Sigmoid colon (tissue), 6 donors: ENCODE measurements at regions not wholly inside any gene's neighbourhood (a gene's known extent, or its start where the extent isn't known, plus 50 kb on each side); places are given as distances from the start of the nearest gene placed in this dataset.
"Not testable (repeated sequence)": the region's sequence is repeated elsewhere in the genome, so short reads cannot be mapped to it uniquely, and the experiment has no call there.

ENCODE experiments used
- DNase-seq: peaks from one replicate; pipeline ENCODE4 v3.0.0-alpha.2; 2019
- H3K27ac ChIP-seq, 4 donors: fragments of 200-600 bp; sonication (generic); one replicate each; pipeline ENCODE4 v1.5.1; 2016 to 2019; ENCODE audit warnings: mild to moderate bottlenecking in 1 of 4
- H3K27me3 ChIP-seq, 3 donors: fragments of 200-600 bp; sonication (generic); one replicate each; pipeline ENCODE4 v1.5.1; 2019; ENCODE audit warnings: mild to moderate bottlenecking in 1 of 3
- H3K36me3 ChIP-seq, 4 donors: fragments of 200-600 bp; sonication (generic); one replicate each; pipeline ENCODE4 v1.5.1; 2016 to 2019
- H3K4me1 ChIP-seq, 4 donors: fragments of 200-600 bp; sonication (generic); one replicate each; pipeline ENCODE4 v1.5.1; 2017 to 2019
- H3K4me3 ChIP-seq, 4 donors: fragments of 200-600 bp; sonication (generic); one replicate each; pipeline ENCODE4 v1.5.1; 2017 to 2019; ENCODE audit warnings: mild to moderate bottlenecking in 2 of 4, moderate library complexity in 1 of 4
- H3K9me3 ChIP-seq, 4 donors: fragments of 200-600 bp in 3 of 4; sonication (generic) in 3 of 4; one replicate each; pipeline versions ENCODE4 v1.5.1 to v1.6.1; 2013 to 2019
- EP300 ChIP-seq, 4 donors: sonication (generic); formaldehyde crosslinking; IDR thresholded peaks; one replicate each; pipeline ENCODE4 v1.6.1; 2017; ENCODE audit warnings: antibody characterized with exemption in 4 of 4
- POLR2A ChIP-seq, 2 donors: fragments of 450-650 bp; IDR thresholded peaks; one replicate each; pipeline ENCODE4 v1.6.1; 2016; ENCODE audit warnings: antibody characterized with exemption in 2 of 2, mild to moderate bottlenecking in 2 of 2, moderate library complexity in 2 of 2
- POLR2AphosphoS5 ChIP-seq, 4 donors: sonication (generic); formaldehyde crosslinking; IDR thresholded peaks; one replicate each; pipeline ENCODE4 v1.6.1; 2017; ENCODE audit warnings: antibody characterized with exemption in 4 of 4
- WGBS, 2 donors: extraction: QIAGEN DNeasy Blood & Tissue Kit; methylation state at CpG; one replicate each; pipeline ENCODE4 v1.1.7; 2013; 5-methylcytosine and 5-hydroxymethylcytosine counted together
- intact Hi-C: fragments of 100-400 bp; cut with DNase I; formaldehyde crosslinking; loops from one replicate; pipeline ENCODE4 v1.15.1; 2023
- TF ChIP-seq, protein P1 (sequence below), 4 experiments: fragments of 450-650 bp in 3 of 4; fragments of 200-600 bp in 1 of 4; IDR thresholded peaks; one replicate each; pipeline ENCODE4 v1.5.1; 2016 to 2019; ENCODE audit warnings: antibody characterized with exemption in 4 of 4, mild to moderate bottlenecking in 3 of 4, moderate library complexity in 2 of 4
- donor health status: healthy with polysubstance abuse.
- donor health status: healthy.

GRCh38 chr4:111334361-111334760 lies 711.5 kb upstream of the PITX2 start:
- Histone ChIP-seq H3K36me3 (no peaks in the 10 kb centered on the region), H3K9me3 (no peaks in the 10 kb centered on the region), H3K27me3 (no peaks in the 10 kb centered on the region), H3K27ac (no peak overlapping the region), H3K4me3 (no peak overlapping the region), H3K4me1 (no peaks in the 10 kb centered on the region)
- DNase-seq: no peak
- intact Hi-C loops: no loop called here
- TF ChIP-seq EP300 (IDR thresholded peaks at IDR 0.05) (no peak), POLR2A (IDR thresholded peaks at IDR 0.05) (no peak), POLR2AphosphoS5 (IDR thresholded peaks at IDR 0.05) (no peak)
- TF ChIP-seq, protein P1, sequence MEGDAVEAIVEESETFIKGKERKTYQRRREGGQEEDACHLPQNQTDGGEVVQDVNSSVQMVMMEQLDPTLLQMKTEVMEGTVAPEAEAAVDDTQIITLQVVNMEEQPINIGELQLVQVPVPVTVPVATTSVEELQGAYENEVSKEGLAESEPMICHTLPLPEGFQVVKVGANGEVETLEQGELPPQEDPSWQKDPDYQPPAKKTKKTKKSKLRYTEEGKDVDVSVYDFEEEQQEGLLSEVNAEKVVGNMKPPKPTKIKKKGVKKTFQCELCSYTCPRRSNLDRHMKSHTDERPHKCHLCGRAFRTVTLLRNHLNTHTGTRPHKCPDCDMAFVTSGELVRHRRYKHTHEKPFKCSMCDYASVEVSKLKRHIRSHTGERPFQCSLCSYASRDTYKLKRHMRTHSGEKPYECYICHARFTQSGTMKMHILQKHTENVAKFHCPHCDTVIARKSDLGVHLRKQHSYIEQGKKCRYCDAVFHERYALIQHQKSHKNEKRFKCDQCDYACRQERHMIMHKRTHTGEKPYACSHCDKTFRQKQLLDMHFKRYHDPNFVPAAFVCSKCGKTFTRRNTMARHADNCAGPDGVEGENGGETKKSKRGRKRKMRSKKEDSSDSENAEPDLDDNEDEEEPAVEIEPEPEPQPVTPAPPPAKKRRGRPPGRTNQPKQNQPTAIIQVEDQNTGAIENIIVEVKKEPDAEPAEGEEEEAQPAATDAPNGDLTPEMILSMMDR (IDR thresholded peaks at IDR 0.05): no peak

DNA sequence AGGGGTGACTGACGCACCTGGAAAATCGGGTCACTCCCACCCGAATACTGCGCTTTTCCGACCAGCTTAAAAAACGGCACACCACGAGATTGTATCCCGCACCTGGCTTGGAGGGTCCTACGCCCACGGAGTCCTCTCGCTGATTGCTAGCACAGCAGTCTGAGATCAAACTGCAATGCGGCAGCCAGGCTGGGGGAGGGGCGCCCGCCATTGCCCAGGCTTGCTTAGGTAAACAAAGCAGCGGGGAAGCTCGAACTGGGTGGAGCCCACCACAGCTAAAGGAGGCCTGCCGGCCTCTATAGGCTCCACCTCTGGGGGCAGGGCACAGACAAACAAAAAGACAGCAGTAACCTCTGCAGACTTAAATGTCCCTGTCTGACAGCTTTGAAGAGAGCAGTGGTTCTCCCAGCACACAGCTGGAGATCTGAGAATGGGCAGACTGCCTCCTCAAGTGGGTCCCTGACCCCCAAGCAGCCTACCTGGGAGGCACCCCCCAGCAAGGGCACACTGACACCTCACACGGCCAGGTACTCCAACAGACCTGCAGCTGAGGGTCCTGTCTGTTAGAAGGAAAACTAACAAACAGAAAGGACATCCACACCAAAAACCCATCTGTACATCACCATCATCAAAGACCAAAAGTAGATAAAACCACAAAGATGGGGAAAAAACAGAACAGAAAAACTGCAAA lies 714.5 kb upstream of the PITX2 start:
- H3K27me3 ChIP-seq, H3K9me3 ChIP-seq, DNase-seq, intact Hi-C loops, H3K4me3 ChIP-seq, H3K36me3 ChIP-seq, H3K4me1 ChIP-seq, H3K27ac ChIP-seq: not testable (repeated sequence)
- 69 to 71% methylated on average over 18 of the region's 18 CpGs for WGBS, 2 donors

DNA sequence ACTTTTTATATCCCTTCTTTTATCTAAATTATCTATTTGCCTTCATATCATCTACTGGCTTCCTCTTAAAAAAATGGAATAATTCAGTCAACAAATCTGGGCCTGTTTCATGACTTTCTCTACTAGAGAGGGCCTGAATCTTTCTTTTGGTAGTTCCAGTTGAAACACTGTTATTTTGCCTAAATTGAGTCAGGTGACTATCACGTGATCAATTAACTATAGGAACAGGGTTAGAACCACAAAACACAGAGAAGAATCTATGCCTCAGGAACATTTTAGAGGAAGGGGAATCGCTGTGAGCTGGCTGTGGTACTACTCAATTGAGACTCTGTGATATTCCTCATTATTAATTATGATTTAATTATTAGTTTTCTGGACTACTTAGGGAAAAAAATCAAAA lies 736.7 kb upstream of the PITX2 start:
- intact Hi-C loops: no loop called here
- no peak for DNase-seq
- H3K27ac ChIP-seq: no peak overlapping the region
- no peaks in the 10 kb centered on the region for H3K36me3 ChIP-seq
- H3K4me1 ChIP-seq: no peaks in the 10 kb centered on the region
- 83 to 95% methylated on average over 2 of the region's 2 CpGs for WGBS, 2 donors
- no peaks in the 10 kb centered on the region for H3K9me3 ChIP-seq
- TF ChIP-seq EP300 (IDR thresholded peaks at IDR 0.05) (no peak), POLR2AphosphoS5 (IDR thresholded peaks at IDR 0.05) (no peak), POLR2A (IDR thresholded peaks at IDR 0.05) (no peak)
- TF ChIP-seq, protein P1 (IDR thresholded peaks at IDR 0.05): no peak
- H3K27me3 ChIP-seq: no peaks in the 10 kb centered on the region
- H3K4me3 ChIP-seq: no peak overlapping the region

DNA sequence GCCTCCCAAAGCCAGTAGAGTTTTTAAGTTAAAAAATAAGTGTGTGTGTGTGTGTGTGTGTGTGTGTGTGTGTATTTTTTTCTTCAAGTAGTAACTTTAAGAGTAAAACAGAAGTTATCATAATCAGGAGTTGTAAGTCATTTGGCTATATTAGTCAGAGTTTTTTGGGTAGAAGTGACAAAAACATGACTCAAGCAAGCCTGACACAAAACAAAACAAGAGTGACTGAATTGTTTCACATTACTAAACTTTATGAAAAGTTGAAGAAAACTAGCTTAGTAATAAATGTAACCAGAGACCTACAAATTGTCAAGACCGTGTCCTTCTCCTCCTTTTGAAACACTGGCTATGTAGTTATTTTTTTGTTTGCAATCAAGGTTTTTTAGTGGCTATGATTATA lies 738.0 kb upstream of the PITX2 start:
- no peaks in the 10 kb centered on the region for H3K36me3 ChIP-seq
- WGBS, 2 donors: 84 to 91% methylated on average over 1 of the region's 1 CpG
- H3K9me3 ChIP-seq: no peaks in the 10 kb centered on the region
- intact Hi-C loops: no loop called here
- DNase-seq: no peak
- H3K27ac ChIP-seq: no peak overlapping the region
- TF ChIP-seq, protein P1 (IDR thresholded peaks at IDR 0.05): no peak
- TF ChIP-seq EP300 (IDR thresholded peaks at IDR 0.05) (no peak), POLR2A (IDR thresholded peaks at IDR 0.05) (no peak), POLR2AphosphoS5 (IDR thresholded peaks at IDR 0.05) (no peak)
- no peaks in the 10 kb centered on the region for H3K4me1 ChIP-seq
- H3K4me3 ChIP-seq: no peak overlapping the region
- no peaks in the 10 kb centered on the region for H3K27me3 ChIP-seq

GRCh38 chr4:111362941-111363361 lies 740.1 kb upstream of the PITX2 start:
- no peak overlapping the region for H3K4me3 ChIP-seq
- no peaks in the 10 kb centered on the region for H3K27me3 ChIP-seq
- TF ChIP-seq EP300 (IDR thresholded peaks at IDR 0.05) (no peak), POLR2AphosphoS5 (IDR thresholded peaks at IDR 0.05) (no peak), POLR2A (IDR thresholded peaks at IDR 0.05) (no peak)
- TF ChIP-seq, protein P1 (IDR thresholded peaks at IDR 0.05): no peak
- no peak for DNase-seq
- no peak overlapping the region for H3K27ac ChIP-seq
- 89 to 97% methylated on average over 1 of the region's 1 CpG for WGBS, 2 donors
- H3K36me3 ChIP-seq: no peaks in the 10 kb centered on the region
- H3K4me1 ChIP-seq: no peaks in the 10 kb centered on the region
- H3K9me3 ChIP-seq: no peaks in the 10 kb centered on the region
- intact Hi-C loops: no loop called here

DNA sequence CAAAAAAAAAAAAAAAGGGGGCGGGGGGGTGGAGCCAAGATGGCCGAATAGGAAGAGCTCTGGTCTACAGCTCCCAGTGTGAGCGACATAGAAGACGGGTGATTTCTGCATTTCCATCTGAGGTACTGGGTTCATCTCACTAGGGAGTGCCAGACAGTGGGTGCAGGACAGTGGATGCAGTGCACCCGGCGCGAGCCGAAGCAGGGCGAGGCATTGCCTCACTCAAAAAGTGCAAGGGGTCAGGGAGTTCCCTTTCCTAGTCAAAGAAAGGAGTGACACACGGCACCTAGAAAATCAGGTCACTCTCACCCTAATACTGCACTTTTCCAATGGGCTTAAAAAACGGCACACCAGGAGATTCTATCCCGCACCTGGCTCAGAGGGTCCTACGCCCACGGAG lies 755.0 kb upstream of the PITX2 start:
- H3K36me3 ChIP-seq, H3K27ac ChIP-seq, H3K4me3 ChIP-seq, H3K4me1 ChIP-seq, DNase-seq, intact Hi-C loops, H3K27me3 ChIP-seq, H3K9me3 ChIP-seq: not testable (repeated sequence)
- 97% methylated on average over 14 of the region's 14 CpGs for WGBS, 2 donors
